GM12878 (cell line): ENCODE measurements at regions not wholly inside any gene's neighbourhood (a gene's known extent, or its start where the extent isn't known, plus 50 kb on each side); places are given as distances from the start of the nearest gene placed in this dataset.

ENCODE experiments used
- ATAC-seq: fragments of 200-7000 bp; cut with Tn5 transposase; 3 replicates; pipeline ENCODE4 v1.9.1; 2020; ENCODE audit warnings: mild to moderate bottlenecking, moderate library complexity
- BruUV-seq: library from RNA; stranded (reverse); fragments of 400-500 nt; replicated peaks from 2 replicates; lab custom pipeline; 2021; lab: Mats Ljungman, UMichigan
- CTCF ChIA-PET: fragments of 300-600 bp; sonication (Branson Sonifier 250); formaldehyde crosslinking; extraction: SDS; loops from one replicate; lab custom pipeline; 2021; ENCODE audit warnings: inconsistent platforms; lab: Yijun Ruan, JAX
- POLR2A ChIA-PET: fragments of 350-600 bp; formaldehyde crosslinking; extraction: SDS; loops from one replicate; lab custom pipeline; 2021; ENCODE audit warnings: inconsistent platforms; lab: Charles Lee
- RAD21 ChIA-PET: fragments of 300-600 bp; sonication (Branson Sonifier 250); formaldehyde crosslinking; loops from one replicate; lab custom pipeline; 2023; ENCODE audit warnings: antibody characterized with exemption; ENCODE audit not compliant: unreplicated experiment; lab: Charles Lee
- SMC1A ChIA-PET: fragments of 300-600 bp; sonication (Branson Sonifier 250); formaldehyde crosslinking; loops from one replicate; lab custom pipeline; 2023; ENCODE audit not compliant: unreplicated experiment, uncharacterized antibody; lab: Charles Lee
- DNase-seq: peaks from one replicate; pipeline ENCODE4 v3.0.0-alpha.2; 2011; ENCODE audit warnings: low read depth, low spot score
- FAIRE-seq: peaks from 3 replicates; lab custom pipeline; 2011; peaks lifted over from hg19 to GRCh38; lab: Jason Lieb, UNC
- H2AFZ ChIP-seq: 2 replicates; pipeline ENCODE4 v1.6.0; 2011; ENCODE audit warnings: low read depth, low read length, control low read depth; ENCODE audit not compliant: control insufficient read depth
- H3K27ac ChIP-seq: 2 replicates; pipeline ENCODE4 v1.5.1; 2011; ENCODE audit warnings: control low read depth; ENCODE audit not compliant: control insufficient read depth, insufficient read depth
- H3K27me3 ChIP-seq, 2 experiments: replicated peaks in 1 of 2; 2 replicates each; pipeline versions ENCODE4 v1.6.0 to v1.6.1; 2011; ENCODE audit warnings: low read length in 1 of 2; ENCODE audit not compliant: control insufficient read depth in 2 of 2, insufficient read depth in 2 of 2
- H3K36me3 ChIP-seq, 2 experiments: 2 replicates each; pipeline ENCODE4 v1.5.1; 2011; ENCODE audit warnings: low read length in 1 of 2; ENCODE audit not compliant: control insufficient read depth in 2 of 2, insufficient read depth in 2 of 2
- H3K4me1 ChIP-seq: 2 replicates; pipeline ENCODE4 v1.6.1; 2011; ENCODE audit warnings: mild to moderate bottlenecking, low read length, moderate library complexity, mixed read lengths; ENCODE audit not compliant: control insufficient read depth, insufficient read depth
- H3K4me2 ChIP-seq: 2 replicates; pipeline ENCODE4 v1.6.0; 2011; ENCODE audit warnings: control low read depth; ENCODE audit not compliant: control insufficient read depth, insufficient read depth
- H3K4me3 ChIP-seq: fragments of 200-600 bp; sonication (generic); 2 replicates; pipeline ENCODE4 v1.5.1; 2016
- H3K79me2 ChIP-seq: 2 replicates; pipeline ENCODE4 v1.6.0; 2011; ENCODE audit warnings: low read length; ENCODE audit not compliant: control insufficient read depth, insufficient read depth
- H3K9ac ChIP-seq: 2 replicates; pipeline ENCODE4 v1.8.0; 2011; ENCODE audit warnings: low read length, control low read depth, mixed read lengths; ENCODE audit not compliant: control insufficient read depth, insufficient read depth
- H3K9me3 ChIP-seq: replicated peaks from 3 replicates; pipeline ENCODE4 v1.5.1; 2011; ENCODE audit warnings: mild to moderate bottlenecking, low read length; ENCODE audit not compliant: control insufficient read depth, insufficient read depth
- H4K20me1 ChIP-seq: 2 replicates; pipeline ENCODE4 v1.6.0; 2011; ENCODE audit not compliant: control insufficient read depth, insufficient read depth
- BCL11A ChIP-seq: IDR thresholded peaks from 2 replicates; pipeline ENCODE4 v1.6.1; 2011; ENCODE audit warnings: low read depth, low read length
- CBX5 ChIP-seq: sonication (generic); IDR thresholded peaks from 2 replicates; pipeline ENCODE4 v1.6.1; 2016; ENCODE audit warnings: low read depth, moderate library complexity, mild to moderate bottlenecking, inconsistent platforms
- CHD1 ChIP-seq: IDR thresholded peaks from 2 replicates; pipeline ENCODE4 v1.6.1; 2012; ENCODE audit warnings: low read depth, low read length, improper control_type of control experiment
- EED ChIP-seq: sonication (generic); IDR thresholded peaks from 2 replicates; pipeline ENCODE4 v1.6.1; 2016; ENCODE audit warnings: antibody characterized with exemption, low read depth
- EGR1 ChIP-seq, 2 experiments: IDR thresholded peaks; 1 replicate in 1 of 2; 2 replicates in 1 of 2; pipeline ENCODE4 v1.6.1; 2011 to 2012; ENCODE audit warnings: low read depth in 2 of 2, low read length in 2 of 2, borderline replicate concordance in 1 of 2, mild to moderate bottlenecking in 1 of 2, moderate library complexity in 1 of 2
- JUND ChIP-seq: IDR thresholded peaks from 2 replicates; pipeline ENCODE4 v1.6.1; 2012; ENCODE audit warnings: low read depth, mild to moderate bottlenecking, low read length, improper control_type of control experiment, moderate library complexity
- LARP7 ChIP-seq: fragments of 450-650 bp; IDR thresholded peaks from 2 replicates; pipeline ENCODE4 v1.6.1; 2017; ENCODE audit warnings: mild to moderate bottlenecking
- PAX5 ChIP-seq: IDR thresholded peaks from 2 replicates; pipeline ENCODE4 v1.6.1; 2011; ENCODE audit warnings: low read depth, low read length, borderline replicate concordance
- RCOR1 ChIP-seq: conservative IDR thresholded peaks from 2 replicates; pipeline ENCODE4 v1.6.1; 2012; ENCODE audit warnings: low read depth, low read length, improper control_type of control experiment
- SIN3A ChIP-seq: IDR thresholded peaks from 2 replicates; pipeline ENCODE4 v1.6.1; 2012; ENCODE audit warnings: low read depth, low read length, improper control_type of control experiment
- SMC3 ChIP-seq: IDR thresholded peaks from 2 replicates; pipeline ENCODE4 v1.6.1; 2011; ENCODE audit warnings: low read length, improper control_type of control experiment, borderline replicate concordance
- SREBF2 ChIP-seq: IDR thresholded peaks from 2 replicates; pipeline ENCODE4 v1.6.1; 2012; ENCODE audit warnings: mild to moderate bottlenecking, low read length
- TCF3 ChIP-seq: IDR thresholded peaks from 2 replicates; pipeline ENCODE4 v1.6.1; 2012; ENCODE audit warnings: low read depth, mild to moderate bottlenecking, low read length, borderline replicate concordance; ENCODE audit not compliant: insufficient read depth
- WRNIP1 ChIP-seq: IDR thresholded peaks from 2 replicates; pipeline ENCODE4 v1.6.1; 2011; ENCODE audit warnings: low read depth, low read length, improper control_type of control experiment, borderline replicate concordance
- ZBED1 ChIP-seq: IDR thresholded peaks from 2 replicates; pipeline ENCODE4 v1.6.1; 2016; ENCODE audit warnings: borderline replicate concordance
- WGBS: methylation state at CpG from one replicate; pipeline ENCODE4 v1.1.6; 2016; ENCODE audit warnings: low lambda C conversion rate; ENCODE audit not compliant: insufficient replicate concordance, insufficient coverage; ENCODE audit errors: missing lambda C conversion rate; 5-methylcytosine and 5-hydroxymethylcytosine counted together
- in situ Hi-C: fragments of 300-500 bp; cut with MboI; formaldehyde crosslinking; loops from 9 replicates; pipeline ENCODE4 v1.14.3; 2018; ENCODE audit warnings: mixed read lengths
- intact Hi-C: fragments of 100-400 bp; cut with micrococcal nuclease; formaldehyde crosslinking; loops from one replicate; pipeline ENCODE4 v1.14.2; 2022; ENCODE audit not compliant: unreplicated experiment
- TF ChIP-seq, protein P1 (sequence below): fragments of 450-650 bp; IDR thresholded peaks from 2 replicates; pipeline ENCODE4 v1.6.1; 2016; ENCODE audit warnings: mild to moderate bottlenecking
- TF ChIP-seq, protein P2 (sequence below): fragments of 450-650 bp; IDR thresholded peaks from 2 replicates; pipeline ENCODE4 v1.6.1; 2017; ENCODE audit warnings: mild to moderate bottlenecking

- TF ChIP-seq TCF3, result no peak
Observed at GRCh38 chr3:140765246-140765645, 87.4 kb downstream of the TRIM42 start (continued).

- ATAC-seq (peak; percentile 82), DNase-seq (no peak), FAIRE-seq (no peak)
- ChIA-PET CTCF (interaction anchor here (0.8 kb wide), 2 partner anchors 30 to 79 kb away, joined by 3 read pairs; no protein-coding TSS in a partner anchor), SMC1A (interaction anchor here (0.6 to 3.2 kb wide), 8 partner anchors 10 to 95 kb away, joined by 3 to 9 read pairs (median 4); no protein-coding TSS in a partner anchor), RAD21 (interaction anchor here (0.8 to 1.9 kb wide), 3 partner anchors 13 to 77 kb away, joined by 3 to 9 read pairs (median 7); no protein-coding TSS in a partner anchor), POLR2A (interaction anchor here (0.8 to 1.3 kb wide), 2 partner anchors 9 to 13 kb away, joined by 3 to 5 read pairs; no protein-coding TSS in a partner anchor)
- no peak overlapping the region for H3K4me2 ChIP-seq
- H3K4me1 ChIP-seq, result no peaks in the 10 kb centered on the region
- BruUV-seq, result no TSS peak
- H3K79me2 ChIP-seq, result no peaks in the 10 kb centered on the region
- no peaks in the 10 kb centered on the region for H3K36me3 ChIP-seq
- no peaks in the 10 kb centered on the region for H3K9me3 ChIP-seq
- H3K27ac ChIP-seq, result no peak overlapping the region
- no peaks in the 10 kb centered on the region for H4K20me1 ChIP-seq
- H3K4me3 ChIP-seq, result no peak overlapping the region
- intact Hi-C loops, result loop anchor here (5.0 kb wide), 1 partner anchor 51 kb away; no protein-coding TSS in a partner anchor
- no peak overlapping the region for H3K9ac ChIP-seq
- 0% methylated on average over 3 of the region's 3 CpGs for WGBS
- no peak overlapping the region for H2AFZ ChIP-seq
- H3K27me3 ChIP-seq, result no peaks in the 10 kb centered on the region
- in situ Hi-C loops, result no loop called here
- TF ChIP-seq, protein P1, sequence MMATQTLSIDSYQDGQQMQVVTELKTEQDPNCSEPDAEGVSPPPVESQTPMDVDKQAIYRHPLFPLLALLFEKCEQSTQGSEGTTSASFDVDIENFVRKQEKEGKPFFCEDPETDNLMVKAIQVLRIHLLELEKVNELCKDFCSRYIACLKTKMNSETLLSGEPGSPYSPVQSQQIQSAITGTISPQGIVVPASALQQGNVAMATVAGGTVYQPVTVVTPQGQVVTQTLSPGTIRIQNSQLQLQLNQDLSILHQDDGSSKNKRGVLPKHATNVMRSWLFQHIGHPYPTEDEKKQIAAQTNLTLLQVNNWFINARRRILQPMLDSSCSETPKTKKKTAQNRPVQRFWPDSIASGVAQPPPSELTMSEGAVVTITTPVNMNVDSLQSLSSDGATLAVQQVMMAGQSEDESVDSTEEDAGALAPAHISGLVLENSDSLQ, result 0 out of 2 replicates have a peak, but pooled peaks have one; percentile 22
- TF ChIP-seq SIN3A (no peak), SREBF2 (no peak), EED (peak; percentile 48; the same call in 1 of the 2 replicates), ZBED1 (no peak), WRNIP1 (no peak), BCL11A (peak; percentile 63; the same call in 1 of the 2 replicates), LARP7 (no peak), CBX5 (no peak), SMC3 (no peak), EGR1 (IDR thresholded peaks at IDR 0.05; ENCODE audit: borderline replicate concordance in 1 of 2, low read depth in 2 of 2, low read length in 2 of 2) (no peak), PAX5 (no peak), CHD1 (no peak), JUND (no peak), RCOR1 (no peak)
- TF ChIP-seq, protein P2, sequence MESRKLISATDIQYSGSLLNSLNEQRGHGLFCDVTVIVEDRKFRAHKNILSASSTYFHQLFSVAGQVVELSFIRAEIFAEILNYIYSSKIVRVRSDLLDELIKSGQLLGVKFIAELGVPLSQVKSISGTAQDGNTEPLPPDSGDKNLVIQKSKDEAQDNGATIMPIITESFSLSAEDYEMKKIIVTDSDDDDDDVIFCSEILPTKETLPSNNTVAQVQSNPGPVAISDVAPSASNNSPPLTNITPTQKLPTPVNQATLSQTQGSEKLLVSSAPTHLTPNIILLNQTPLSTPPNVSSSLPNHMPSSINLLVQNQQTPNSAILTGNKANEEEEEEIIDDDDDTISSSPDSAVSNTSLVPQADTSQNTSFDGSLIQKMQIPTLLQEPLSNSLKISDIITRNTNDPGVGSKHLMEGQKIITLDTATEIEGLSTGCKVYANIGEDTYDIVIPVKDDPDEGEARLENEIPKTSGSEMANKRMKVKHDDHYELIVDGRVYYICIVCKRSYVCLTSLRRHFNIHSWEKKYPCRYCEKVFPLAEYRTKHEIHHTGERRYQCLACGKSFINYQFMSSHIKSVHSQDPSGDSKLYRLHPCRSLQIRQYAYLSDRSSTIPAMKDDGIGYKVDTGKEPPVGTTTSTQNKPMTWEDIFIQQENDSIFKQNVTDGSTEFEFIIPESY, result no peak
Observed at GRCh38 chr3:140766465-140766864, 88.6 kb downstream of the TRIM42 start.
